Fibroblast of villous mesenchyme (primary cell): ENCODE measurements at regions not wholly inside any gene's neighbourhood (a gene's known extent, or its start where the extent isn't known, plus 50 kb on each side); places are given as distances from the start of the nearest gene placed in this dataset.
"Not testable (repeated sequence)": the region's sequence is repeated elsewhere in the genome, so short reads cannot be mapped to it uniquely, and the experiment has no call there.

Experiments
- DNase-seq: peaks from one replicate; pipeline ENCODE4 v3.0.0-alpha.2; 2010; ENCODE audit warnings: low read depth
- H3K4me3 ChIP-seq: 2 replicates; pipeline ENCODE4 v1.5.1; 2011; ENCODE audit warnings: low read depth, mild to moderate bottlenecking, low read length
- TF ChIP-seq, protein P1 (sequence below): IDR thresholded peaks from 2 replicates; pipeline ENCODE4 v1.5.1; 2012; ENCODE audit warnings: low read depth, mild to moderate bottlenecking, low read length; ENCODE audit not compliant: insufficient read depth

DNA sequence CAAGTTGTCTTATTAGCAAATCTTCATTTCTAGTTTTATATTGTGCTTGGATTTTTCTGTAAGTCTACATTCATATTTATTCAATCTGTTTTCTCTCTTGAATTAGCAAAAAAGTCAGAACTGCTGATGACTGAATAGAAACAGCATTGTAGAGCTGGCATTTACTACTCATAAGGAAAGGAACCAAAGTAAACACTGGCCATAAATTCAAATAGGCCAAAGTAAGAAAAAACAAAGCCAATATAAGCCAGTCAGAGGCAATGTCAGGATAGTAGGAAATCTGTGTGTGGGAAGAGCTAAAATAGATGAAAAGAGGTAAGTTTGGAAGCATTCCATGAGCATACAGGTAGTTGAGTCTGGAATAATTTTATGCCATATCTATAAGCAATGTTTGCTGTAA lies 307.2 kb upstream of the SLITRK3 start:
- no peak overlapping the region for H3K4me3 ChIP-seq
- DNase-seq, result no peak
- TF ChIP-seq, protein P1, sequence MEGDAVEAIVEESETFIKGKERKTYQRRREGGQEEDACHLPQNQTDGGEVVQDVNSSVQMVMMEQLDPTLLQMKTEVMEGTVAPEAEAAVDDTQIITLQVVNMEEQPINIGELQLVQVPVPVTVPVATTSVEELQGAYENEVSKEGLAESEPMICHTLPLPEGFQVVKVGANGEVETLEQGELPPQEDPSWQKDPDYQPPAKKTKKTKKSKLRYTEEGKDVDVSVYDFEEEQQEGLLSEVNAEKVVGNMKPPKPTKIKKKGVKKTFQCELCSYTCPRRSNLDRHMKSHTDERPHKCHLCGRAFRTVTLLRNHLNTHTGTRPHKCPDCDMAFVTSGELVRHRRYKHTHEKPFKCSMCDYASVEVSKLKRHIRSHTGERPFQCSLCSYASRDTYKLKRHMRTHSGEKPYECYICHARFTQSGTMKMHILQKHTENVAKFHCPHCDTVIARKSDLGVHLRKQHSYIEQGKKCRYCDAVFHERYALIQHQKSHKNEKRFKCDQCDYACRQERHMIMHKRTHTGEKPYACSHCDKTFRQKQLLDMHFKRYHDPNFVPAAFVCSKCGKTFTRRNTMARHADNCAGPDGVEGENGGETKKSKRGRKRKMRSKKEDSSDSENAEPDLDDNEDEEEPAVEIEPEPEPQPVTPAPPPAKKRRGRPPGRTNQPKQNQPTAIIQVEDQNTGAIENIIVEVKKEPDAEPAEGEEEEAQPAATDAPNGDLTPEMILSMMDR, result no peak

DNA sequence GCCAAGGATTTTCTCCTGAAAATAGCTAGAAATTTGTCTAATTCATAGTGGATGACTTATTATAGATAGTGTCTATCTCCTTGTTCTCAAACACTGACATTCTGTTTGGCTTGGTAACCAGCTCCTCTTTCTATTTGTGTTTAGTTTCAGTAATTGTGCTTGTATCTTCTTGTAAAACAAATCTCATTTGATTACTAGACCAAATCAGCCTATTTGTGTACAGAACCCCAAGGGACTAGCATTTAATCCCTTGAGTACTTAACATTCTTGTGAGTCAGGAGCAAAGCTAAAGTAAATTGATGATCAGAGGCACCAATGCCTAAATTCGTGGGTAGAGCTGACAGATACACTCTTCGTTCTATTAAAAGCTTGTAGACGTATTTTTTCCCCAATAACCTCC lies 306.5 kb upstream of the SLITRK3 start:
- H3K4me3 ChIP-seq, result no peak overlapping the region
- TF ChIP-seq, protein P1, result no peak
- no peak for DNase-seq

DNA sequence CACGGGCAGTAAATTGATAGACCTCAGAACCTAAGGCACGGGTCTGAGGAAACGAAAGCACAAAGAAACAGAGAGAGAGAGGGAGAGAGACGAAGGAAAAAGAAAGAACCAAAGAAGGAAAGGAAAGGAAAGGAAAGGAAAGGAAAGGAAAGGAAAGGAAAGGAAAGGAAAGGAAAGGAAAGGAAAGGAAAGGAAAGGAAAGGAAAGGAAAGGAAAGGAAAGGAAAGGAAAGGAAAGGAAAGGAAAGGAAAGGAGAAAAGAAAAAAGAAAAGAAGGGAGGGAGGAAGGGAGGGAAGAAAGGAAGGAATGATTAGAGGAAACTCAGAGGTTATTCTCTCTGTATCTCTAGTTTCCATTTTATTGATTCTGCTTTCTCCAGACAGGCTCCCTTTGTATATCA lies 302.6 kb upstream of the SLITRK3 start:
- not testable (repeated sequence) for H3K4me3 ChIP-seq, DNase-seq

DNA sequence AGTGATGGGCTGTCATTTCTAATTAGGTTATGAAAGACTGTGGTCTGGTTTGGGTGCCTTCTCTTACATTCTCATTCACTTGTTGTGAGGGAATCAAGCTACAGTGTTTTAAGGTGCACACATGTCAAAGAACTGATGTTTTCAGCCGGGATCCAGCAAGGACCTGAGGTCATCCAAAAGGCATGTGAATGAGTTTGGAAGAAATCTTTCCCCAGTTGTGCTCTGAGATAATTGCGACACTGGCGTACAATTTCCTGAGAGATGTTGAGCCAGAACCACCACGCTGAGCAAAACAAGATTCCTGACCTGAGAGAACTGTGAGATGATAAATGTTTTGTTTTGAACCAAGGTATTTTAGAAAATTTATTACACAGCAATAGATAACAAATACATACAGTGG lies 295.3 kb upstream of the SLITRK3 start:
- peak; percentile 8 for DNase-seq
- H3K4me3 ChIP-seq, result no peak overlapping the region
- TF ChIP-seq, protein P1, result no peak

DNA sequence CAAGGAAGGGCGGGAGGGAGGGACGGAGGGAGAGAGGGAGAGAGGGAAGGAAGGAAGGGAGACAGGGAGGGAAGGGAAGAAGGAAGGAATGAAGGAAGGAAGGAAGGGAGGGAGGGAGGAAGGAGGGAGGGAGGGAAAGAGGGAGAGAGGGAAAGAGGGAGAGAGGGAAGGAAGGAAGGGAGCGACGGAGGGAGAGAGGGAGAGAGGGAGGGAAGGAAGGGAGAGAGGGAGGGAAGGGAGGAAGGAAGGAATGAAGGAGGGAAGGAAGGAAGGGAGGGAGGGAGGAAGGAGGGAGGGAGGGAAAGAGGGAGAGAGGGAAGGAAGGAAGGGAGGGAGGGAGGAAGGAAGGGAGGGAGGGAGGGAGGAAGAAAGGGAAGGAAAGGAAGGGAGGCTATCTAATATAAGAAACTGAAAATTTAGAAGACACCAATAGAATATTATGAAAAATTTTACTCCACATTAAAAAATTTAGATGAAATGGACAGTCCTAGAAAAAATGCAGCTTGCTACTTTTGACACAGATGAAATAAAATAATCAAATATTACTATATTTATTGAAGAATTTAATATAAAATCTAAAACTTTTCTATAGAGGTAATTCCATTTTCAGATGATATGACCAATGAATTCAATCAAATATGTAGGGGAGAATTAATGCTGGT lies 280.3 kb upstream of the SLITRK3 start:
- no peak for DNase-seq
- no peak overlapping the region for H3K4me3 ChIP-seq
- TF ChIP-seq, protein P1, result no peak

DNA sequence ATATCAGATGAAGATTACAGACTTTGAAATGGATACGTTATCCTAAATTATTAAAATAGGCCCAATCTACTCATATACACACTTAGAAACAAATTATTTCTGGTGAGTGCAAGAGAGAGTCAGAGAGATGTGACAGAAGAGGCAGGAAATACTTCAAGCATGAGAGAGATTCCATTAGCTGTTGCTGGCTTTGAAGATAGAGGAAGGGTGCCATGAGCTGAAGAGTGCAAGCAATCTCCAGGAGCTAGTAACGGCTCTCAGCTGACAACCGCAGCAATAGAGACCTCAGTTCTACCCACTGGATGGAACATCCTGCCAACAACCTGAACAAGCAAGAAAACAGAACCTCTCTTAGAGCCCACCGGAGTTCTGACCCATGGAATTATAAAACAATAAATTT lies 270.7 kb upstream of the SLITRK3 start:
- H3K4me3 ChIP-seq, result no peak overlapping the region
- TF ChIP-seq, protein P1, result no peak
- DNase-seq, result no peak

DNA sequence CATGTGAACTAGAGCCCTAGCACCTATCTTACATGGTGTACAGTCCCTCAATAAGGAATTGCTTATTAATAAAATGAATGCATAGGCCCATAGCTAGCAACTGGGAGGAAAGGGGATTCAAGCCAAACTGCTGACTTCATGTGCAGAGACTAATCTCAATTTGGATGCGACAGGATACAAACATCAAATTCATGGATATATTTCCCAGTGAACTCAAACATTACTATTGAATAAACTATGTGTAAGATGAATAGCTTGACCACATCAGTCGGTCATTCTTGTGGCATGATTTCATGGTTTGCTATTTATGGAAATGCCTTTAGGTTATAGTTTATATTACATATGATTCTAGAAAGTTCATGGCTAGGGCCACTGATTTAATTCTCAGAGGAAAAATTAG lies 268.6 kb upstream of the SLITRK3 start:
- DNase-seq, result no peak
- no peak overlapping the region for H3K4me3 ChIP-seq
- TF ChIP-seq, protein P1, result no peak

DNA sequence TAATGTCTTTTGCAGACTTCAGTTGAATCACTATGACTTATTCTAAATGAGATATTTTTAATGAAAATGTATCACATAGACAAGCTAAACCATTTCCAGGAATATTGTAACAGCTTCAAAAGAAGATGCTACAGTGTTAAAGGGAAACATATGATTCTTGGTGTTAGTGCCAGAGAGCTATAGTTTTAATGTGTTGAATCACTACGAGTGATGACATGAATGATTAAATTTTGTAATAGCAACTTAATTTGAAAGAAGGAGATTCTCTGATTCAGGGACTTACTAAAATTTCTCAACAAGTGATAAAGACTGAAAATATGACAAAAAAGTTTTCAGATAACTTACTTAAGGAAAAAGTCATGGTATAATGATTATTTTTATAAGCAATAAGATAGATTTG lies 267.3 kb upstream of the SLITRK3 start:
- TF ChIP-seq, protein P1, result no peak
- no peak for DNase-seq
- H3K4me3 ChIP-seq, result no peak overlapping the region
